CD8-positive, alpha-beta memory T cell (primary cell): ENCODE measurements at regions not wholly inside any gene's neighbourhood (a gene's known extent, or its start where the extent isn't known, plus 50 kb on each side); places are given as distances from the start of the nearest gene placed in this dataset.

ENCODE experiments used
- CTCF ChIA-PET: fragments of 350-600 bp; sonication (Branson Sonifier 250); formaldehyde crosslinking; loops from one replicate; lab custom pipeline; 2021; ENCODE audit warnings: antibody characterized with exemption; lab: Charles Lee
- POLR2A ChIA-PET: fragments of 350-600 bp; sonication (Branson Sonifier 250); formaldehyde crosslinking; loops from one replicate; lab custom pipeline; 2021; ENCODE audit warnings: antibody characterized with exemption; lab: Charles Lee
- DNase-seq, 5 donors: peaks; one replicate each; pipeline versions ENCODE4 v3.0.0 to v3.0.0-alpha.2; 2020 to 2022; ENCODE audit warnings: mixed read lengths in 1 of 5
- H3K27ac ChIP-seq: one replicate; pipeline ENCODE4 v1.7.0; 2013; ENCODE audit warnings: low read depth, mild to moderate bottlenecking, low read length, moderate library complexity
- H3K27me3 ChIP-seq: 2 replicates; pipeline ENCODE4 v1.7.0; 2013; ENCODE audit warnings: low read length, mild to moderate bottlenecking; ENCODE audit not compliant: insufficient read depth, poor library complexity, severe bottlenecking
- H3K36me3 ChIP-seq: 2 replicates; pipeline ENCODE4 v1.7.0; 2013; ENCODE audit warnings: mild to moderate bottlenecking, low read length, moderate library complexity; ENCODE audit not compliant: insufficient read depth
- H3K4me1 ChIP-seq: 2 replicates; pipeline ENCODE4 v1.7.0; 2013; ENCODE audit warnings: mild to moderate bottlenecking, low read length, moderate library complexity; ENCODE audit not compliant: insufficient read depth
- H3K4me3 ChIP-seq: 2 replicates; pipeline ENCODE4 v1.7.0; 2013; ENCODE audit warnings: mild to moderate bottlenecking, low read length
- H3K9me3 ChIP-seq: 2 replicates; pipeline ENCODE4 v1.7.0; 2013; ENCODE audit warnings: mild to moderate bottlenecking, low read length
- H3K27ac Mint-ChIP-seq, 8 donors: one replicate each; pipeline ENCODE4 v1.8.0; 2020 to 2021; ENCODE audit warnings: mixed read lengths in 8 of 8, mild to moderate bottlenecking in 6 of 8, inconsistent platforms in 3 of 8, moderate library complexity in 3 of 8
- H3K27me3 Mint-ChIP-seq, 2 donors: one replicate each; pipeline ENCODE4 v1.8.0; 2020 to 2021; ENCODE audit warnings: mixed read lengths in 2 of 2, mild to moderate bottlenecking in 1 of 2, moderate library complexity in 1 of 2
- H3K36me3 Mint-ChIP-seq, 3 donors: one replicate each; pipeline ENCODE4 v1.8.0; 2020 to 2021; ENCODE audit warnings: mixed read lengths in 3 of 3, inconsistent platforms in 1 of 3, mild to moderate bottlenecking in 1 of 3
- H3K4me1 Mint-ChIP-seq, 3 donors: one replicate each; pipeline ENCODE4 v1.8.0; 2020 to 2021; ENCODE audit warnings: mixed read lengths in 3 of 3, inconsistent platforms in 1 of 3, mild to moderate bottlenecking in 1 of 3
- H3K4me3 Mint-ChIP-seq, 7 donors: one replicate each; pipeline ENCODE4 v1.8.0; 2020 to 2021; ENCODE audit warnings: mixed read lengths in 7 of 7, mild to moderate bottlenecking in 6 of 7, moderate library complexity in 4 of 7, inconsistent platforms in 2 of 7
- H3K9me3 Mint-ChIP-seq, 5 donors: one replicate each; pipeline ENCODE4 v1.8.0; 2020 to 2022; ENCODE audit warnings: mixed read lengths in 5 of 5, mild to moderate bottlenecking in 3 of 5, moderate library complexity in 2 of 5, inconsistent platforms in 1 of 5

DNA sequence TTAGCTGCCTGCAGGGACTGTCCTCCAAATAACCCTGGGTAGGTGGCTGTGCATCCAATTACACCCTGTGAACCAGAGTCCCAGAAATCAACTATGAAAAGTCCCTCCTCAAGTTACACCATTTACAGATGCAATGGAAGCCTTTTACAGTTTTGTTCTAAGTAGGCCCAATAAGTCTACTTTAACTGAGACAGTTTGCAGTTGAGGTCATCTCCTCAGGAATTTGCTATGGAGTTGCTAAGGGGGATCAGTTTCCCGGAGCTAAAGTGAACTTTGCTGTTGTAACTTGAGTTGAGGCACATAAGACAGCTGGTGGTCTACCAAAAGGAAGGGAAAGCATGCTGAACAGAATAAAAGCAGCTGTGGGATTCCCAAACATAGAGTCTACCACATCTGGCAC, 121.6 kb upstream of the STK26 start:
- H3K27me3 Mint-ChIP-seq = peaks cover 0 to 2% of the 10 kb centered on the region in 2 donors
- H3K36me3 Mint-ChIP-seq = no peaks in the 10 kb centered on the region
- no peak overlapping the region for H3K27ac Mint-ChIP-seq
- H3K9me3 ChIP-seq = no peaks in the 10 kb centered on the region
- H3K4me3 Mint-ChIP-seq = no peak overlapping the region
- H3K27me3 ChIP-seq = no peaks in the 10 kb centered on the region
- no peak overlapping the region for H3K27ac ChIP-seq
- no peaks in the 10 kb centered on the region for H3K4me1 ChIP-seq
- no peaks in the 10 kb centered on the region for H3K4me1 Mint-ChIP-seq
- DNase-seq = no peak
- CTCF ChIA-PET = no interaction called here
- H3K4me3 ChIP-seq = no peak overlapping the region
- no peaks in the 10 kb centered on the region for H3K9me3 Mint-ChIP-seq
- POLR2A ChIA-PET = no interaction called here
- no peaks in the 10 kb centered on the region for H3K36me3 ChIP-seq

DNA sequence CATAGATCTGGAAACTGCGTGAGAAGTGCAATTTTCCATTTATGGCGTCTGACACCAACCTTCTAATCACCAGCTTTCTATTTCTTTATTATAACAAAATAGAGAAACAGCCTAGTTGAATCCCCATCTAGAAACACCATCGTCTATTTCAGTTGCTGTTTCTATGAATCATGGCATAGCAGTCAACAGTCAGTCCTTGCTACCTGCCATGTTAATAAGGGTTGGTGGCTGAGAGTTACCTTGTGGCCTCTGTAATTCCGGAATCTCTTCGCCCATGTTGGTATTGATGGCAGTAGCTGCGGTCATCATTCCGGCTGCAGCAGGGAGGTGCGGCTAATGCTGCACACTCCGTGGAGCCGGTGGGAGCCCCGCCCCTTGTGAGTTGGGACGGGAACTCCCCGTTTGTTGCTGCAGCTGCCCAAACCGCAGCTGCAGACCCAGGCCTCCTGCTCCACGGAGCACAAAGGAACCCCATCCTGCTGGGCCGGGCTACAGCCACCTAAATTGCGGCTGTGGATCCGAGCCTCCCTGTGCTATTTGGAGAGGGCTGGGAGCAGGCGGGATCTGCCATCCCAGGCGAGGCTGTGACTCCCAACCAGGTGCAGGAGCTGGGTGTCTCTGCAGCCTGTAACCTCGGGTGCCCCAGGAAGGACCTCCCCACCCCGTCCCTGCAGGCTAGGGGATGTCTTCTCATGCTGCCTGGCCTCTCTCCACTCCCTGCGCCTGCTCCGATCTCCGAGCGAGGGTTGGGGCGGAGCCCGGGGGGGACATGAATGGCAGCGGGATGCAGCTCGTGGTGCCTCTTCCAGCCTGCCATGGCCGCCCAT, 115.4 kb upstream of the STK26 start:
- H3K9me3 Mint-ChIP-seq = no peaks in the 10 kb centered on the region
- no peak overlapping the region for H3K27ac Mint-ChIP-seq
- DNase-seq = no peak
- no peaks in the 10 kb centered on the region for H3K4me1 Mint-ChIP-seq
- H3K4me3 ChIP-seq = no peak overlapping the region
- H3K9me3 ChIP-seq = no peaks in the 10 kb centered on the region
- no peak overlapping the region for H3K27ac ChIP-seq
- POLR2A ChIA-PET = no interaction called here
- peaks cover 0 to 5% of the 10 kb centered on the region in 2 donors for H3K27me3 Mint-ChIP-seq
- CTCF ChIA-PET = no interaction called here
- no peaks in the 10 kb centered on the region for H3K36me3 Mint-ChIP-seq
- H3K27me3 ChIP-seq = no peaks in the 10 kb centered on the region
- no peak overlapping the region for H3K4me3 Mint-ChIP-seq
- H3K36me3 ChIP-seq = no peaks in the 10 kb centered on the region
- no peaks in the 10 kb centered on the region for H3K4me1 ChIP-seq

GRCh38 chrX:131910586-131910985, 112.5 kb upstream of the STK26 start:
- ChIA-PET POLR2A (no interaction called here), CTCF (no interaction called here)
- H3K4me3 ChIP-seq = no peak overlapping the region
- Mint-ChIP-seq H3K9me3 (no peaks in the 10 kb centered on the region), H3K36me3 (no peaks in the 10 kb centered on the region), H3K27me3 (peaks cover 0 to 8% of the 10 kb centered on the region in 2 donors), H3K4me3 (no peak overlapping the region), H3K4me1 (no peaks in the 10 kb centered on the region), H3K27ac (no peak overlapping the region)
- no peaks in the 10 kb centered on the region for H3K36me3 ChIP-seq
- H3K27me3 ChIP-seq = no peaks in the 10 kb centered on the region
- H3K9me3 ChIP-seq = no peaks in the 10 kb centered on the region
- no peaks in the 10 kb centered on the region for H3K4me1 ChIP-seq
- no peak for DNase-seq
- H3K27ac ChIP-seq = no peak overlapping the region

GRCh38 chrX:131915488-131915887, 107.6 kb upstream of the STK26 start:
- peaks cover 0 to 17% of the 10 kb centered on the region in 2 donors for H3K27me3 Mint-ChIP-seq
- no peak overlapping the region for H3K4me3 Mint-ChIP-seq
- no peak overlapping the region for H3K4me3 ChIP-seq

DNA sequence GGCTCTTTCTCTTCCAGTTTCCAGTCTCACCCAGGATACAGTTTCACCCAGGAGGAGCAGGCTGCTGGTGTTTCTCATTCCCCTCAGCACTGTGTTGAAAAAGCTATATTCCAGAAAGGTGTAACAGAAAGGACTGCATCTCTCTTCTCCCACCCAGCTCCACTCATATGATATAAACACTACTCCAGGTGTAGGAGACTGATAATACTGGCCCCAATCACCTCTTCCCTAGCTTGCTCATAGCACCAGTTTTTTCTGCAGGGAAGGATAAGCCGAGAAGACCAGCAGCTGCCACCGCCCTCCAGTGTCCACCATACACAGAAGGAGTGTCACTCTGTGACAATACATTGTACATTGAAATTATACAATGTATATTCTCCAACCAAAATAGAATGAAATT, 105.5 kb upstream of the STK26 start:
- CTCF ChIA-PET = no interaction called here
- peak overlapping the region in 1 of 8 donors; percentile 21 for H3K27ac Mint-ChIP-seq
- H3K4me3 Mint-ChIP-seq = no peak overlapping the region
- H3K36me3 ChIP-seq = no peaks in the 10 kb centered on the region
- H3K36me3 Mint-ChIP-seq = peaks cover 0 to 6% (median 1%) of the 10 kb centered on the region in 3 donors
- no peak for DNase-seq
- no peaks in the 10 kb centered on the region for H3K4me1 ChIP-seq
- no peaks in the 10 kb centered on the region for H3K9me3 ChIP-seq
- H3K9me3 Mint-ChIP-seq = no peaks in the 10 kb centered on the region
- no peak overlapping the region for H3K4me3 ChIP-seq
- H3K4me1 Mint-ChIP-seq = peaks cover 0 to 11% (median 3%) of the 10 kb centered on the region in 3 donors
- peaks cover 0 to 24% of the 10 kb centered on the region in 2 donors for H3K27me3 Mint-ChIP-seq
- H3K27ac ChIP-seq = no peak overlapping the region
- no peaks in the 10 kb centered on the region for H3K27me3 ChIP-seq
- POLR2A ChIA-PET = no interaction called here

More at GRCh38 chrX:131915488-131915887, 107.6 kb upstream of the STK26 start:
- Mint-ChIP-seq H3K9me3 (no peaks in the 10 kb centered on the region), H3K27ac (no peak overlapping the region), H3K36me3 (peaks cover 0 to 6% (median 1%) of the 10 kb centered on the region in 3 donors), H3K4me1 (peaks cover 0 to 1% (median 0%) of the 10 kb centered on the region in 3 donors)
- Histone ChIP-seq H3K27me3 (no peaks in the 10 kb centered on the region), H3K27ac (no peak overlapping the region), H3K4me1 (no peaks in the 10 kb centered on the region), H3K36me3 (no peaks in the 10 kb centered on the region), H3K9me3 (no peaks in the 10 kb centered on the region)
- CTCF ChIA-PET = no interaction called here
- DNase-seq = no peak
- POLR2A ChIA-PET = no interaction called here

DNA sequence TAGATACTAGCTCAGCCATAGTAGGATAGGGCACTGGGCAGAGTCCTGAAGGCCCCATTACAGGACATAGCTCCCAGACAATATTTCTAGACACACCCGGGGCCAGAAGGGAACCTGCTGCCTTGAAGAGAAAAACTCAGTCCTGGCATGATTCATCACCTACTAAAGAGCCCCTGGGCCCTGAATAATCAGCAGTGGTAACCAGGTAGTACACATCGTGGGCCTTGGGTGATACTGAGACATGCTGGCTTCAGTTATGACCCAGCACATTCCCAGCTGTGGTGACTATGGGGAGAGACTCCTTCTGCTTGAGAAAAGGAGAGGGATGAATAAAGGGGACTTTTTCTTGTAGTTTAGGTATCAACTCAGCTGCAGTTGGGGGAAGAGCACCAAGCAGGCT, 104.3 kb upstream of the STK26 start:
- no peak overlapping the region for H3K4me3 ChIP-seq
- CTCF ChIA-PET = no interaction called here
- Mint-ChIP-seq H3K4me3 (no peak overlapping the region), H3K36me3 (peaks cover 0 to 6% (median 1%) of the 10 kb centered on the region in 3 donors), H3K4me1 (peaks cover 0 to 11% (median 3%) of the 10 kb centered on the region in 3 donors), H3K9me3 (no peaks in the 10 kb centered on the region), H3K27me3 (peaks cover 0 to 22% of the 10 kb centered on the region in 2 donors), H3K27ac (peak overlapping the region in 1 of 8 donors; percentile 65)
- no peaks in the 10 kb centered on the region for H3K9me3 ChIP-seq
- H3K4me1 ChIP-seq = no peaks in the 10 kb centered on the region
- no peaks in the 10 kb centered on the region for H3K36me3 ChIP-seq
- POLR2A ChIA-PET = no interaction called here
- DNase-seq = no peak
- H3K27me3 ChIP-seq = no peaks in the 10 kb centered on the region
- H3K27ac ChIP-seq = no peak overlapping the region

DNA sequence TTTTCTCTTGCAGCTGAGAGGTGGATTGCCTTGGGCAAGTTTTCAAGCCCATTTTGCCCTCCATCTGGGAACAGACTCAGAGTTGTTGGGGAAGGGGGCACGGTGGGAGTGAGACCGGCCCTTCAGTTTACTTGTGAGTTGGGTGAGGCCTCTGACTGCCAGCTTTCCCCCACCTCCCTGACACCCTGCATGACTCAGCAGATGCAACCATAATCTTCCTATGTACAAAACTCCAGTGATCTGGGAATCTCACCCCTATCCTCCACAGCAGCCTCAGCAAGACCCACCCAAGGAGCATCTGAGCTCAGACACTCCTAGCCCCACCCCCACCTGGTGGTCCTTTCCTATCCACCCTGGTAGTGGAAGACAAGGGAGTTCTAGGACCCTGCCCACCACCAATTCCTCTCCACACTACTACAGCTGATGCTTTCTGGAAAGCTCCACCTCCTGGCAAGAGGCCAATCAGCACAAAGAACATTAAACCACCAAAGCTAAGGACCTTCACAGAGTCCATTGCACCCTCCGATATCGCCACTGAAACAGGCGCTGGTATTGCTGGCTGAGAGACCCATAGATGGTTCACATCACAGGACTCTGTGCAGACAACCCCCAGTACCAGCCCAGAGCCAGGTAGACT, 99.4 kb upstream of the STK26 start:
- H3K9me3 Mint-ChIP-seq = no peaks in the 10 kb centered on the region
- Histone ChIP-seq H3K27ac (no peak overlapping the region), H3K27me3 (no peaks in the 10 kb centered on the region), H3K4me1 (no peaks in the 10 kb centered on the region), H3K9me3 (no peaks in the 10 kb centered on the region), H3K4me3 (no peak overlapping the region), H3K36me3 (no peaks in the 10 kb centered on the region)
- POLR2A ChIA-PET = no interaction called here
- no peak for DNase-seq
- no peak overlapping the region for H3K27ac Mint-ChIP-seq
- no peaks in the 10 kb centered on the region for H3K36me3 Mint-ChIP-seq
- peaks cover 0 to 13% of the 10 kb centered on the region in 2 donors for H3K27me3 Mint-ChIP-seq
- H3K4me1 Mint-ChIP-seq = peaks cover 0 to 17% (median 3%) of the 10 kb centered on the region in 3 donors
- no peak overlapping the region for H3K4me3 Mint-ChIP-seq
- CTCF ChIA-PET = no interaction called here

DNA sequence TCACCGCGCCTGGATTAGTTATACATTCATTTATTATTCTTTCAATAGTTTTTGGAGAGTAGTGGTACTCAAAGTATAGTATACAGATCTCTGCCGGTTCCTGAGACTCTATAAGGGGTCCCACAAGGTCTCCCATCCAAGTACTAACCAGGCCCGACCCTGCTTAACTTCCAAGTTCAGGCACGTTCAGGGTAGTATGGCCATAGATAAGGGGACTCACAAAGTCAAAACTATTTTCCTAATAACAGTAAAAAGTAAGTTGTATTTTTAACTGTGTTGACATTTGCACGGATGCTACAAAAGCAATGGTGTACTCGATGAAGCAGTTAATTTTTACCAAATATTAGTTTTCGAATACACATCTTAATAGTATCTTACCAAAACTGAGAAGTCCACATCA, 84.4 kb upstream of the STK26 start:
- no peak for DNase-seq
- H3K36me3 Mint-ChIP-seq = no peaks in the 10 kb centered on the region
- no peaks in the 10 kb centered on the region for H3K36me3 ChIP-seq
- H3K27ac ChIP-seq = no peak overlapping the region
- H3K4me3 ChIP-seq = no peak overlapping the region
- H3K4me1 Mint-ChIP-seq = no peaks in the 10 kb centered on the region
- H3K27me3 Mint-ChIP-seq = peaks cover 0 to 5% of the 10 kb centered on the region in 2 donors
- no peaks in the 10 kb centered on the region for H3K4me1 ChIP-seq
- H3K9me3 ChIP-seq = no peaks in the 10 kb centered on the region
- ChIA-PET POLR2A (no interaction called here), CTCF (no interaction called here)
- no peak overlapping the region for H3K4me3 Mint-ChIP-seq
- H3K9me3 Mint-ChIP-seq = no peaks in the 10 kb centered on the region
- no peak overlapping the region for H3K27ac Mint-ChIP-seq
- H3K27me3 ChIP-seq = no peaks in the 10 kb centered on the region
